HL-60 (cell line): ENCODE measurements at regions not wholly inside any gene's neighbourhood (a gene's known extent, or its start where the extent isn't known, plus 50 kb on each side); places are given as distances from the start of the nearest gene placed in this dataset.

Experiments
- DNase-seq, 2 experiments: peaks; one replicate each; pipeline ENCODE4 v3.0.0-alpha.2; 2010 to 2020; ENCODE audit warnings: low read depth in 1 of 2, low spot score in 1 of 2
- H3K27ac ChIP-seq: fragments of 250-450 bp; sonication (Bioruptor Pico); replicated peaks from 2 replicates; pipeline ENCODE4 v1.5.1; 2020; ENCODE audit warnings: mild to moderate bottlenecking, moderate library complexity
- H3K27me3 ChIP-seq: fragments of 250-450 bp; sonication (Bioruptor Pico); 2 replicates; pipeline ENCODE4 v1.5.1; 2021; ENCODE audit warnings: mild to moderate bottlenecking, moderate library complexity; ENCODE audit not compliant: insufficient read depth, poor library complexity, severe bottlenecking
- H3K4me3 ChIP-seq: replicated peaks from 2 replicates; pipeline ENCODE4 v1.5.1; 2011; ENCODE audit warnings: mild to moderate bottlenecking, control low read depth, low read length; ENCODE audit not compliant: insufficient read depth
- CTCF ChIP-seq: IDR thresholded peaks from one replicate; pipeline ENCODE4 v1.5.1; 2011; ENCODE audit warnings: low read length, control low read depth, inconsistent platforms; ENCODE audit not compliant: insufficient read depth
- GABPA ChIP-seq: IDR thresholded peaks from 2 replicates; pipeline ENCODE4 v1.6.1; 2012; ENCODE audit warnings: low read depth
- POLR2AphosphoS5 ChIP-seq: IDR thresholded peaks from 2 replicates; pipeline ENCODE4 v1.6.1; 2012; ENCODE audit warnings: low read depth
- REST ChIP-seq: IDR thresholded peaks from 2 replicates; pipeline ENCODE4 v1.6.1; 2012; ENCODE audit warnings: low read depth; ENCODE audit not compliant: insufficient replicate concordance
- SPI1 ChIP-seq: IDR thresholded peaks from 2 replicates; pipeline ENCODE4 v1.6.1; 2012; ENCODE audit warnings: low read depth, mild to moderate bottlenecking, borderline replicate concordance

GRCh38 chr10:25786899-25787298, 147.1 kb upstream of the MYO3A start:
- no peak for TF ChIP-seq GABPA
- TF ChIP-seq SPI1, result no peak
- TF ChIP-seq POLR2AphosphoS5, result no peak
- no peak for TF ChIP-seq CTCF
- TF ChIP-seq REST, result no peak
- H3K27me3 ChIP-seq, result no peaks in the 10 kb centered on the region
- no peak for DNase-seq
- H3K4me3 ChIP-seq, result no peak overlapping the region
- H3K27ac ChIP-seq, result no peak overlapping the region

GRCh38 chr10:25797888-25798429, 136.1 kb upstream of the MYO3A start:
- Histone ChIP-seq H3K27me3 (no peaks in the 10 kb centered on the region), H3K27ac (no peak overlapping the region), H3K4me3 (no peak overlapping the region)
- no peak for DNase-seq
- no peak for TF ChIP-seq POLR2AphosphoS5
- TF ChIP-seq SPI1, result no peak
- TF ChIP-seq GABPA, result no peak
- no peak for TF ChIP-seq REST
- no peak for TF ChIP-seq CTCF

DNA sequence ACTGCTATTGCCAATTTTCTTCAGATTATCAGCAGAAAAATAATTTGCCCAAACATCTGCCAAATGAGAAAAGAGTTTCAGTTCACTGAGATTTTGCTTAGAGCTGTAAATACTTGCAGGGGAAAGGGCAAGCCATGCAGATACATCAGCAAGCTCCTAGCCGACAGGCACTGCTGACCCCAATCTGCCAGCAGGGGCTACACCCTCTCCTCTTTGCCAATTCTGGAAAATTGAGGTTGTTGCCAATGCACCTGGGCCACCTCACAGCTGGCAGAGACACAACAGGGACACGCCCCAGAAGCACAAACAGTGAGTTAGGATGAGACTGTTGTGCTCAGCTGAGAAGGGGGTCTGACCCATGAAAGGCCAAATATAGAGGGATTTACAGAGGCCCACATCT, 129.5 kb upstream of the MYO3A start:
- no peak overlapping the region for H3K4me3 ChIP-seq
- DNase-seq, result no peak
- no peak overlapping the region for H3K27ac ChIP-seq
- no peaks in the 10 kb centered on the region for H3K27me3 ChIP-seq
- no peak for TF ChIP-seq POLR2AphosphoS5
- TF ChIP-seq REST, result no peak
- no peak for TF ChIP-seq GABPA
- TF ChIP-seq SPI1, result no peak
- no peak for TF ChIP-seq CTCF
